DOHH2 (cell line): ENCODE measurements at regions not wholly inside any gene's neighbourhood (a gene's known extent, or its start where the extent isn't known, plus 50 kb on each side); places are given as distances from the start of the nearest gene placed in this dataset.

ENCODE experiments used
- H3F3A ChIP-seq: fragments of 200-600 bp; sonication (generic), shearing (Covaris generic); 2 replicates; pipeline ENCODE4 v1.6.0; 2016; ENCODE audit warnings: antibody characterized with exemption, mild to moderate bottlenecking; ENCODE audit not compliant: control insufficient read depth, insufficient read depth
- H3K27ac ChIP-seq: fragments of 200-600 bp; sonication (generic); 2 replicates; pipeline ENCODE4 v1.5.1; 2014; ENCODE audit warnings: low read depth, mild to moderate bottlenecking, low read length, moderate library complexity
- H3K27me3 ChIP-seq: fragments of 200-600 bp; sonication (generic); 2 replicates; pipeline ENCODE4 v1.6.1; 2014; ENCODE audit warnings: mild to moderate bottlenecking, low read length, mixed read lengths; ENCODE audit not compliant: control insufficient read depth
- H3K36me3 ChIP-seq: fragments of 200-600 bp; sonication (generic); 2 replicates; pipeline ENCODE4 v1.6.1; 2014; ENCODE audit warnings: mild to moderate bottlenecking, low read length, moderate library complexity, mixed read lengths; ENCODE audit not compliant: control insufficient read depth
- H3K4me1 ChIP-seq: fragments of 200-600 bp; sonication (generic); 2 replicates; pipeline ENCODE4 v1.6.1; 2014; ENCODE audit warnings: mild to moderate bottlenecking, low read length, mixed read lengths; ENCODE audit not compliant: control insufficient read depth
- H3K4me2 ChIP-seq: fragments of 200-600 bp; sonication (generic); 2 replicates; pipeline ENCODE4 v1.6.0; 2014; ENCODE audit warnings: mild to moderate bottlenecking, low read length, moderate library complexity
- H3K4me3 ChIP-seq: fragments of 200-600 bp; sonication (generic); 2 replicates; pipeline ENCODE4 v1.5.1; 2014; ENCODE audit warnings: mild to moderate bottlenecking, low read length, mixed read lengths
- H3K79me2 ChIP-seq: fragments of 200-600 bp; sonication (generic); 2 replicates; pipeline ENCODE4 v1.6.1; 2014; ENCODE audit warnings: mild to moderate bottlenecking, low read length, mixed read lengths; ENCODE audit not compliant: control insufficient read depth
- H3K9me2 ChIP-seq: fragments of 200-600 bp; sonication (generic); replicated peaks from 2 replicates; pipeline ENCODE4 v1.6.1; 2014; ENCODE audit warnings: mild to moderate bottlenecking, low read length, mixed read lengths; ENCODE audit not compliant: control insufficient read depth
- H3K9me3 ChIP-seq: fragments of 200-600 bp; sonication (generic); 2 replicates; pipeline ENCODE4 v1.6.1; 2014; ENCODE audit warnings: antibody characterized with exemption, low read length, mixed read lengths; ENCODE audit not compliant: control insufficient read depth, insufficient read depth
- H4K20me1 ChIP-seq: fragments of 200-600 bp; sonication (generic); 2 replicates; pipeline ENCODE4 v1.6.0; 2014; ENCODE audit warnings: low read depth, mild to moderate bottlenecking, antibody characterized with exemption, low read length, moderate library complexity; ENCODE audit not compliant: control insufficient read depth, insufficient read depth
- CTCF ChIP-seq: fragments of 200-600 bp; sonication (generic); IDR thresholded peaks from one replicate; pipeline ENCODE4 v1.5.1; 2014; ENCODE audit warnings: antibody characterized with exemption, mild to moderate bottlenecking, low read depth, low read length; ENCODE audit not compliant: poor library complexity, severe bottlenecking
- EZH2phosphoT487 ChIP-seq: fragments of 200-600 bp; sonication (generic); IDR thresholded peaks from 2 replicates; pipeline ENCODE4 v1.6.1; 2017; ENCODE audit warnings: borderline replicate concordance, mild to moderate bottlenecking, antibody characterized with exemption, low read length, moderate library complexity, mixed read lengths

- H3K9me2 ChIP-seq: no peaks in the 10 kb centered on the region
- H3K4me2 ChIP-seq: no peak overlapping the region
- no peak overlapping the region for H3K27ac ChIP-seq
- TF ChIP-seq CTCF (no peak), EZH2phosphoT487 (no peak)
- no peaks in the 10 kb centered on the region for H3K36me3 ChIP-seq
- no peaks in the 10 kb centered on the region for H3K4me1 ChIP-seq
- H3K4me3 ChIP-seq: no peak overlapping the region
- H3F3A ChIP-seq: no peaks in the 10 kb centered on the region
- H3K9me3 ChIP-seq: peaks cover under 1% of the 10 kb centered on the region
- H4K20me1 ChIP-seq: no peaks in the 10 kb centered on the region
- no peaks in the 10 kb centered on the region for H3K79me2 ChIP-seq
- peaks cover 10% of the 10 kb centered on the region for H3K27me3 ChIP-seq
Observed at GRCh38 chr10:98323221-98324164, 55.5 kb upstream of the LOXL4 start.

GRCh38 chr10:98321186-98321780 is 53.3 kb upstream of the LOXL4 start:
- no peak for TF ChIP-seq EZH2phosphoT487
- TF ChIP-seq CTCF: no peak
- Histone ChIP-seq H3K36me3 (no peaks in the 10 kb centered on the region), H3K4me3 (no peak overlapping the region), H4K20me1 (no peaks in the 10 kb centered on the region), H3K27ac (no peak overlapping the region), H3K4me1 (no peaks in the 10 kb centered on the region), H3F3A (no peaks in the 10 kb centered on the region), H3K27me3 (peaks cover 6% of the 10 kb centered on the region; the same call in 1 of the 2 replicates), H3K9me2 (no peaks in the 10 kb centered on the region), H3K9me3 (no peaks in the 10 kb centered on the region), H3K79me2 (no peaks in the 10 kb centered on the region), H3K4me2 (no peak overlapping the region)

- Histone ChIP-seq H3F3A (no peaks in the 10 kb centered on the region), H3K4me3 (no peak overlapping the region), H3K9me3 (no peaks in the 10 kb centered on the region), H3K79me2 (no peaks in the 10 kb centered on the region), H4K20me1 (no peaks in the 10 kb centered on the region), H3K27me3 (peaks cover 5% of the 10 kb centered on the region; the same call in 1 of the 2 replicates), H3K9me2 (no peaks in the 10 kb centered on the region), H3K4me1 (no peaks in the 10 kb centered on the region), H3K4me2 (no peak overlapping the region), H3K36me3 (no peaks in the 10 kb centered on the region), H3K27ac (no peak overlapping the region)
- TF ChIP-seq EZH2phosphoT487: no peak
- no peak for TF ChIP-seq CTCF
Observed at GRCh38 chr10:98320486-98321185, 52.6 kb upstream of the LOXL4 start.
